PC-3 (cell line): ENCODE measurements at regions not wholly inside any gene's neighbourhood (a gene's known extent, or its start where the extent isn't known, plus 50 kb on each side); places are given as distances from the start of the nearest gene placed in this dataset.

Source experiments
- EZH2 ChIP-seq: fragments of 300-600 bp; sonication (generic); IDR thresholded peaks from one replicate; pipeline ENCODE4 v1.6.1; 2017; ENCODE audit warnings: antibody characterized with exemption, mild to moderate bottlenecking, low read length; ENCODE audit not compliant: unreplicated experiment
- EZH2phosphoT487 ChIP-seq: fragments of 300-600 bp; sonication (generic); IDR thresholded peaks from 2 replicates; pipeline ENCODE4 v1.6.1; 2018; ENCODE audit warnings: mild to moderate bottlenecking, antibody characterized with exemption, low read length, borderline replicate concordance
- TF ChIP-seq, protein P1 (sequence below): fragments of 300-600 bp; sonication (generic); conservative IDR thresholded peaks from 2 replicates; pipeline ENCODE4 v1.5.1; 2017; ENCODE audit warnings: antibody characterized with exemption, low read depth, mild to moderate bottlenecking, low read length

- TF ChIP-seq, protein P1, sequence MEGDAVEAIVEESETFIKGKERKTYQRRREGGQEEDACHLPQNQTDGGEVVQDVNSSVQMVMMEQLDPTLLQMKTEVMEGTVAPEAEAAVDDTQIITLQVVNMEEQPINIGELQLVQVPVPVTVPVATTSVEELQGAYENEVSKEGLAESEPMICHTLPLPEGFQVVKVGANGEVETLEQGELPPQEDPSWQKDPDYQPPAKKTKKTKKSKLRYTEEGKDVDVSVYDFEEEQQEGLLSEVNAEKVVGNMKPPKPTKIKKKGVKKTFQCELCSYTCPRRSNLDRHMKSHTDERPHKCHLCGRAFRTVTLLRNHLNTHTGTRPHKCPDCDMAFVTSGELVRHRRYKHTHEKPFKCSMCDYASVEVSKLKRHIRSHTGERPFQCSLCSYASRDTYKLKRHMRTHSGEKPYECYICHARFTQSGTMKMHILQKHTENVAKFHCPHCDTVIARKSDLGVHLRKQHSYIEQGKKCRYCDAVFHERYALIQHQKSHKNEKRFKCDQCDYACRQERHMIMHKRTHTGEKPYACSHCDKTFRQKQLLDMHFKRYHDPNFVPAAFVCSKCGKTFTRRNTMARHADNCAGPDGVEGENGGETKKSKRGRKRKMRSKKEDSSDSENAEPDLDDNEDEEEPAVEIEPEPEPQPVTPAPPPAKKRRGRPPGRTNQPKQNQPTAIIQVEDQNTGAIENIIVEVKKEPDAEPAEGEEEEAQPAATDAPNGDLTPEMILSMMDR, result no peak
- TF ChIP-seq EZH2, result no peak
- TF ChIP-seq EZH2phosphoT487, result no peak
Measured at GRCh38 chr1:72434070-72434469, 151.7 kb upstream of the NEGR1 start.
